A673 (cell line): ENCODE measurements at regions not wholly inside any gene's neighbourhood (a gene's known extent, or its start where the extent isn't known, plus 50 kb on each side); places are given as distances from the start of the nearest gene placed in this dataset.

Experiments used
- BruUV-seq: library from RNA; stranded (reverse); fragments of 400-500 nt; replicated peaks from 2 replicates; lab custom pipeline; 2021; lab: Mats Ljungman, UMichigan
- CTCF ChIA-PET: fragments of 300-600 bp; sonication (Branson Sonifier 250); formaldehyde crosslinking; loops from one replicate; lab custom pipeline; 2022; ENCODE audit warnings: antibody characterized with exemption; lab: Charles Lee
- POLR2A ChIA-PET: fragments of 300-600 bp; sonication (Branson Sonifier 250); formaldehyde crosslinking; loops from one replicate; lab custom pipeline; 2022; ENCODE audit warnings: antibody characterized with exemption; ENCODE audit not compliant: low non-redundant PET; lab: Charles Lee
- DNase-seq: peaks from one replicate; pipeline ENCODE4 v3.0.0-alpha.2; 2015; ENCODE audit warnings: low spot score
- H3K27ac ChIP-seq: fragments of 200-600 bp; sonication (generic); 2 replicates; pipeline ENCODE4 v1.5.1; 2016; ENCODE audit warnings: mixed run types, low read depth, mild to moderate bottlenecking, mixed read lengths, antibody characterized with exemption, low read length; ENCODE audit not compliant: poor library complexity, severe bottlenecking
- H3K27me3 ChIP-seq: fragments of 200-600 bp; sonication (generic); replicated peaks from 2 replicates; pipeline ENCODE4 v1.6.1; 2017; ENCODE audit warnings: mixed run types, low read depth, mild to moderate bottlenecking, mixed read lengths, antibody characterized with exemption, low read length; ENCODE audit not compliant: insufficient read depth, poor library complexity
- H3K36me3 ChIP-seq: fragments of 200-600 bp; sonication (generic); 2 replicates; pipeline ENCODE4 v1.6.1; 2016; ENCODE audit warnings: mixed run types, mild to moderate bottlenecking, mixed read lengths, antibody characterized with exemption, low read length; ENCODE audit not compliant: insufficient read depth, poor library complexity, severe bottlenecking
- H3K4me1 ChIP-seq: fragments of 200-600 bp; sonication (generic); 2 replicates; pipeline ENCODE4 v1.6.1; 2017; ENCODE audit warnings: mixed run types, mild to moderate bottlenecking, mixed read lengths, antibody characterized with exemption, low read length; ENCODE audit not compliant: insufficient read depth, poor library complexity, severe bottlenecking
- H3K4me3 ChIP-seq: fragments of 200-600 bp; sonication (generic); 2 replicates; pipeline ENCODE4 v1.5.1; 2016; ENCODE audit warnings: low read depth, mixed run types, mild to moderate bottlenecking, mixed read lengths, low read length; ENCODE audit not compliant: poor library complexity, severe bottlenecking
- H3K9me3 ChIP-seq: fragments of 200-600 bp; sonication (generic); 2 replicates; pipeline ENCODE4 v1.6.1; 2016; ENCODE audit warnings: mixed run types, low read depth, mild to moderate bottlenecking, mixed read lengths, antibody characterized with exemption, low read length; ENCODE audit not compliant: poor library complexity, severe bottlenecking
- EZH2 ChIP-seq: fragments of 200-600 bp; sonication (generic); IDR thresholded peaks from 2 replicates; pipeline ENCODE4 v1.6.1; 2017; ENCODE audit warnings: borderline replicate concordance, low read depth, mild to moderate bottlenecking, mixed read lengths, antibody characterized with exemption, low read length; ENCODE audit not compliant: poor library complexity, severe bottlenecking
- intact Hi-C: fragments of 100-400 bp; cut with micrococcal nuclease; formaldehyde crosslinking; loops from one replicate; pipeline ENCODE4 v1.10.0; 2022; ENCODE audit not compliant: unreplicated experiment
- TF ChIP-seq, protein P1 (sequence below): fragments of 300-800, 200-600 bp; sonication (generic); conservative IDR thresholded peaks from 2 replicates; pipeline ENCODE4 v1.5.1; 2017; ENCODE audit warnings: low read depth, mild to moderate bottlenecking, antibody characterized with exemption, low read length, moderate library complexity, mixed read lengths

DNA sequence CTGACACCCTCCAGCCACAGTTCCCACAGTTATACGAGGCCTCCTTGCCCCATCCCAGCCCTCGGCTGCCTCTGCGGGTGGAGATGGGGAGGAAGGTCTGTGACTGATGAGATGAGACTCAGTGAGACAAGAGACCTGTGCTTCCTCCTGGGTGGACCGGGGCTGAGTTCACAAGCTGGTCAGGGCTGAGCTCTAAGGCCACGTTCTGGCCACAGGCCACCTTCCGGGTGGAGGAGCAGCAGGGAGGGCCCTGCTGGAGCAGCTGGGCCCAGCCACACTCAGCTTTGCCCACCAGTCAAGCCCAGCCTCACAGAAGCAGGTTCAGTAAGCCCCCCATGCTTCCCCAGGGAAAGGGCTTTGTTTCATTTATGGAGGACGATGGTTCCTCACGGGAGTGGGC, 214.7 kb downstream of the ANKRD30B start:
- DNase-seq: no peak
- H3K4me1 ChIP-seq: no peaks in the 10 kb centered on the region
- no TSS peak for BruUV-seq
- no peaks in the 10 kb centered on the region for H3K36me3 ChIP-seq
- H3K27ac ChIP-seq: no peak overlapping the region
- no peaks in the 10 kb centered on the region for H3K27me3 ChIP-seq
- no peak for TF ChIP-seq EZH2
- TF ChIP-seq, protein P1, sequence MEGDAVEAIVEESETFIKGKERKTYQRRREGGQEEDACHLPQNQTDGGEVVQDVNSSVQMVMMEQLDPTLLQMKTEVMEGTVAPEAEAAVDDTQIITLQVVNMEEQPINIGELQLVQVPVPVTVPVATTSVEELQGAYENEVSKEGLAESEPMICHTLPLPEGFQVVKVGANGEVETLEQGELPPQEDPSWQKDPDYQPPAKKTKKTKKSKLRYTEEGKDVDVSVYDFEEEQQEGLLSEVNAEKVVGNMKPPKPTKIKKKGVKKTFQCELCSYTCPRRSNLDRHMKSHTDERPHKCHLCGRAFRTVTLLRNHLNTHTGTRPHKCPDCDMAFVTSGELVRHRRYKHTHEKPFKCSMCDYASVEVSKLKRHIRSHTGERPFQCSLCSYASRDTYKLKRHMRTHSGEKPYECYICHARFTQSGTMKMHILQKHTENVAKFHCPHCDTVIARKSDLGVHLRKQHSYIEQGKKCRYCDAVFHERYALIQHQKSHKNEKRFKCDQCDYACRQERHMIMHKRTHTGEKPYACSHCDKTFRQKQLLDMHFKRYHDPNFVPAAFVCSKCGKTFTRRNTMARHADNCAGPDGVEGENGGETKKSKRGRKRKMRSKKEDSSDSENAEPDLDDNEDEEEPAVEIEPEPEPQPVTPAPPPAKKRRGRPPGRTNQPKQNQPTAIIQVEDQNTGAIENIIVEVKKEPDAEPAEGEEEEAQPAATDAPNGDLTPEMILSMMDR: no peak
- H3K9me3 ChIP-seq: no peaks in the 10 kb centered on the region
- no peak overlapping the region for H3K4me3 ChIP-seq
- ChIA-PET CTCF (no interaction called here), POLR2A (no interaction called here)
- intact Hi-C loops: no loop called here

DNA sequence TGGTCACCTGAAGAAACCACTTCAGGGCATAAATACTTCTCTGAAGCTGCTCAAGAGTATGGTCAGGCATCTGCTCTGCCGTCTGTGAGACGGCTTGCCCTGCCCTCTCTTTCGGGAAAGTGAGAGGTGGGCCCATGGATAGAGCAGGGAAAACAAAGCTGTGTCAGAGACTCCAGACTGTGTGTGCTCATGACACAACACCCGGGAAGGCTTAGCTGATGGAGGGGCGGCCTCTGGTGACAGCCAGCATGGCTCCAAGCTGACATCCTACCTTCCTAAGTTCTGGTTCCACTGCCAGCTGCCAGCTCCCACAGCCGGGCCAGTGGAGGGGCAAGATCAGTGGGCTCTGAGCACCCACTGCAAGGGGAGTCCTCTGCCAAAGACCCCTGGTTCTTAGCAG, 215.3 kb downstream of the ANKRD30B start:
- no peak overlapping the region for H3K27ac ChIP-seq
- ChIA-PET CTCF (no interaction called here), POLR2A (no interaction called here)
- H3K27me3 ChIP-seq: no peaks in the 10 kb centered on the region
- no peak for DNase-seq
- no peaks in the 10 kb centered on the region for H3K9me3 ChIP-seq
- TF ChIP-seq EZH2: no peak
- TF ChIP-seq, protein P1: no peak
- H3K36me3 ChIP-seq: no peaks in the 10 kb centered on the region
- no peak overlapping the region for H3K4me3 ChIP-seq
- no TSS peak for BruUV-seq
- intact Hi-C loops: no loop called here
- no peaks in the 10 kb centered on the region for H3K4me1 ChIP-seq

DNA sequence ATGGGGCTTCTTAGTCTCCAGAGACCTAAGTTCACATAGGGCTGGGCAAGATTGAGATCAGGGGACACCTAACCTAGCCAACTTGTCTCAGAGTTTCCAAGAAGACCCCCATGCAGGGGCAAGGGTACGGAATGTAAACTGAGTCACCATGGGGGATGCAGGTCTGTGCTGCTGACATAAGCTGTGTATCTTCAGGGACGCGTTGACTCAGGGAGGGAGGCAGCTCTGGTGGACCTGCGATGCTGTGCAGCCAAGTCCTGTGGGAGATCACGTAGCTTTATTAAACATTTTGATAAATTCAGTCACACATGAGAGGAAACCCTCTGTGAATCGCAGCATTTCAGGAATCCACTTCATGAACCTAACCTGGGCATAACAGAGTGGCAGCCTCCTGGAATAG, 216.0 kb downstream of the ANKRD30B start:
- Histone ChIP-seq H3K4me3 (no peak overlapping the region), H3K27ac (no peak overlapping the region), H3K27me3 (no peaks in the 10 kb centered on the region), H3K36me3 (no peaks in the 10 kb centered on the region), H3K9me3 (no peaks in the 10 kb centered on the region), H3K4me1 (no peaks in the 10 kb centered on the region)
- intact Hi-C loops: no loop called here
- ChIA-PET POLR2A (no interaction called here), CTCF (no interaction called here)
- BruUV-seq: no TSS peak
- TF ChIP-seq, protein P1: no peak
- no peak for TF ChIP-seq EZH2
- DNase-seq: no peak
